ENCODE measurements at regions not wholly inside any gene's neighbourhood (a gene's known extent, or its start where the extent isn't known, plus 50 kb on each side); places are given as distances from the start of the nearest gene placed in this dataset.

DNA sequence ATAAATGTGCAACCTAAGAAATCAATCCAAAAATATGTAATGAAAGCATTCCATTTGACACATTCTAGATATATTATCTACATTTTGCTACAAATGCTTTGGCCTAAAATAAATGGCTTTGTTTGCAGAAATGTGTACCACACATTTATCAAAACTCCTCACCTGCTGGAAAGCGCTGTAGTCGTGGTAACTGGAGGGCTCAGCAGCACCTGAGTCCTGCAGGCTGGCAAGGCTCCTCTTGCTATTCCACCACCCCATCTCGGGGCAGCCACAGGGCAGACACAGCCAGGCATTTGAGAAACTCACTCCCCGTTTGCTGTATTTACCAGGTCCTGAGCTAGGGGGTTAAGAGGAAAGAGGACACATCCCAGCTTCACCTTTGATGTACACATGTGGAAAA lies 68.1 kb upstream of the TOMM7 start:
- TF ChIP-seq EZH2 (IDR thresholded peaks at IDR 0.05) (no peak), POLR2AphosphoS5 (IDR thresholded peaks at IDR 0.05; ENCODE audit: borderline replicate concordance, low read depth, low read length) (no peak)
